Smooth muscle cell (in vitro differentiated cells): ENCODE measurements at regions not wholly inside any gene's neighbourhood (a gene's known extent, or its start where the extent isn't known, plus 50 kb on each side); places are given as distances from the start of the nearest gene placed in this dataset.

Source experiments
- DNase-seq: peaks from one replicate; lab custom pipeline; 2025; ENCODE audit not compliant: unreplicated experiment; lab: John Stamatoyannopoulos, UW
- H2AFZ ChIP-seq: fragments of 200-600 bp; sonication (generic); 2 replicates; pipeline ENCODE4 v1.6.0; 2016; ENCODE audit warnings: antibody characterized with exemption, low read depth, mild to moderate bottlenecking
- H3F3A ChIP-seq: fragments of 200-600 bp; sonication (generic); 2 replicates; pipeline ENCODE4 v1.6.0; 2017; ENCODE audit warnings: antibody characterized with exemption, low read depth
- H3K27ac ChIP-seq: fragments of 200-600 bp; sonication (generic); 2 replicates; pipeline ENCODE4 v1.5.1; 2016; ENCODE audit warnings: low read depth, mild to moderate bottlenecking
- H3K27me3 ChIP-seq: fragments of 200-600 bp; sonication (generic); 2 replicates; pipeline ENCODE4 v1.6.1; 2016; ENCODE audit warnings: low read depth, mild to moderate bottlenecking
- H3K36me3 ChIP-seq: fragments of 200-600 bp; sonication (generic); 2 replicates; pipeline ENCODE4 v1.5.1; 2016; ENCODE audit warnings: low read depth
- H3K4me1 ChIP-seq: fragments of 200-600 bp; sonication (generic); 2 replicates; pipeline ENCODE4 v1.5.1; 2016; ENCODE audit warnings: low read depth
- H3K4me2 ChIP-seq: fragments of 200-600 bp; sonication (generic); 2 replicates; pipeline ENCODE4 v1.6.0; 2016; ENCODE audit warnings: mild to moderate bottlenecking
- H3K4me3 ChIP-seq: fragments of 200-600 bp; sonication (generic); 2 replicates; pipeline ENCODE4 v1.5.1; 2016; ENCODE audit warnings: mild to moderate bottlenecking
- H3K79me2 ChIP-seq: fragments of 200-600 bp; sonication (generic); 2 replicates; pipeline ENCODE4 v1.6.0; 2016; ENCODE audit warnings: low read depth, mild to moderate bottlenecking
- H3K9ac ChIP-seq: fragments of 200-600 bp; sonication (generic); 2 replicates; pipeline ENCODE4 v1.6.0; 2016; ENCODE audit warnings: low read depth
- H3K9me3 ChIP-seq: fragments of 200-600 bp; sonication (generic); replicated peaks from 2 replicates; pipeline ENCODE4 v1.5.1; 2016; ENCODE audit warnings: low read depth
- H4K20me1 ChIP-seq: fragments of 200-600 bp; sonication (generic); 2 replicates; pipeline ENCODE4 v1.6.0; 2016; ENCODE audit warnings: low read depth
- WGBS: methylation state at CpG from one replicate; pipeline ENCODE4 v1.1.7; 2016; ENCODE audit warnings: low lambda C conversion rate; 5-methylcytosine and 5-hydroxymethylcytosine counted together
- TF ChIP-seq, protein P1 (sequence below): fragments of 200-600 bp; sonication (generic); IDR thresholded peaks from 2 replicates; pipeline ENCODE4 v1.5.1; 2017; ENCODE audit warnings: borderline replicate concordance, mild to moderate bottlenecking, antibody characterized with exemption; ENCODE audit not compliant: insufficient read depth, poor library complexity, severe bottlenecking

DNA sequence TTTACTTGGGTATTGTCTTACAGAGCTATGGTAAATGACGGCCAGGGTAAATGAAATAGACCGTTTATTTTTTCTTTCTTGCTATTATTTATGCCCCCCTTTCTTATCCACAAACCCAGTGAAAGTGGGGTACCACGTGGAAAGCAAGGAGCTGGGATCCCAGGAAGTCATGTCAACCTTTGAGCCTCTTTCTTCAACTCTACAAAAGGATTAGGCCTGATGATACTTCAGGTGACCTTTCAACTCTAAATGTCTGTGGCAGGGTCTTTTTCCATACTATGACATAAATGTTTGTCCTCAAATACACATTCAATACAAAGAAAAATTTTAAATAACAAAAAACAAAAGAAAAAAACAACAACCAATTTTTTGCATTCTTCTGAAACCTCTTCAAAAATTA lies 291.4 kb downstream of the ADGB start:
- Histone ChIP-seq H2AFZ (no peak overlapping the region), H4K20me1 (no peaks in the 10 kb centered on the region), H3K4me2 (no peak overlapping the region), H3K36me3 (no peaks in the 10 kb centered on the region), H3K27ac (no peak overlapping the region), H3K4me3 (no peak overlapping the region), H3K4me1 (peaks cover 3% of the 10 kb centered on the region), H3K79me2 (no peaks in the 10 kb centered on the region), H3K27me3 (no peaks in the 10 kb centered on the region), H3K9me3 (no peaks in the 10 kb centered on the region), H3F3A (no peaks in the 10 kb centered on the region), H3K9ac (no peak overlapping the region)
- WGBS: 97% methylated on average over 3 of the region's 3 CpGs
- DNase-seq: no peak
- TF ChIP-seq, protein P1, sequence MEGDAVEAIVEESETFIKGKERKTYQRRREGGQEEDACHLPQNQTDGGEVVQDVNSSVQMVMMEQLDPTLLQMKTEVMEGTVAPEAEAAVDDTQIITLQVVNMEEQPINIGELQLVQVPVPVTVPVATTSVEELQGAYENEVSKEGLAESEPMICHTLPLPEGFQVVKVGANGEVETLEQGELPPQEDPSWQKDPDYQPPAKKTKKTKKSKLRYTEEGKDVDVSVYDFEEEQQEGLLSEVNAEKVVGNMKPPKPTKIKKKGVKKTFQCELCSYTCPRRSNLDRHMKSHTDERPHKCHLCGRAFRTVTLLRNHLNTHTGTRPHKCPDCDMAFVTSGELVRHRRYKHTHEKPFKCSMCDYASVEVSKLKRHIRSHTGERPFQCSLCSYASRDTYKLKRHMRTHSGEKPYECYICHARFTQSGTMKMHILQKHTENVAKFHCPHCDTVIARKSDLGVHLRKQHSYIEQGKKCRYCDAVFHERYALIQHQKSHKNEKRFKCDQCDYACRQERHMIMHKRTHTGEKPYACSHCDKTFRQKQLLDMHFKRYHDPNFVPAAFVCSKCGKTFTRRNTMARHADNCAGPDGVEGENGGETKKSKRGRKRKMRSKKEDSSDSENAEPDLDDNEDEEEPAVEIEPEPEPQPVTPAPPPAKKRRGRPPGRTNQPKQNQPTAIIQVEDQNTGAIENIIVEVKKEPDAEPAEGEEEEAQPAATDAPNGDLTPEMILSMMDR: no peak

DNA sequence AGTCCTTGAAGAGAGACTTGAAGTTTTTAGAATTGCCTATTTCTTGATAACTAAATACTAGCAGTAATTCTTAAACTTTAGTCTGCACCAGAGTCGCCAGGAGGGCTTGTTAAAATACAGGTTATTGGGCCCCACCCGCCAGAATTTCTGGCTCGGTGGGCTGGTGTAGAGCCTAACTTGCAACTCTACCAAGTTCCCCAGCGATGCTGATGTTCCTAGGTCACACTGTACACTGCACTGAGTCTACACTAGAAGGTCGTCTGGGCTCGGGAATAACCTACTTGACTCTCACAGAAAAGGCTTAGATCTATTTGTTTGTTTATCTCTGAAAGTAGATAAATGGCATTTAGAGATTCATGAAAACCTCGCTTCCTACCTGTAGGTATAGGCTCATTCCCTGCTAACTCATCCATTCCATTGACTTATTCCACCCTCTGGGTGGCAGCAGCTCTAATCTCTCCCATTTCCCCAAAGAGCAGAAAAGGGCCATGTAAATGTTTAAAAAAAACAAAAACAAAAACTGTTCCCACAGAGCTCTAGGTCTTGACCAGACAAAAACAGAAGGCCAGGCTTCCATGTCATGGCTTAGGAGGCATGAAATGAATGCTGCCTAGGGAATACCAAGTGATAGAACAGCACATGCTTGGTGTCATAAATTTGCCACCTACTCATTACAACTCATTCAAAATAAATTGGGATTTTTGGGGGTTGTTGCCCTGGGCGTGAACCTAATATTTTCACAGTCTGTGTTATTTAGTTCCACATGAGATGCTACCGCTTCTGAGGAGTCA lies 292.1 kb downstream of the ADGB start:
- WGBS: 87% methylated on average over 9 of the region's 9 CpGs
- H4K20me1 ChIP-seq: no peaks in the 10 kb centered on the region
- H3K9me3 ChIP-seq: no peaks in the 10 kb centered on the region
- H3K27ac ChIP-seq: no peak overlapping the region
- TF ChIP-seq, protein P1: peak; percentile 7
- H3K4me2 ChIP-seq: no peak overlapping the region
- H2AFZ ChIP-seq: no peak overlapping the region
- no peaks in the 10 kb centered on the region for H3K36me3 ChIP-seq
- no peak for DNase-seq
- no peaks in the 10 kb centered on the region for H3F3A ChIP-seq
- peaks cover 3% of the 10 kb centered on the region for H3K4me1 ChIP-seq
- no peaks in the 10 kb centered on the region for H3K79me2 ChIP-seq
- H3K9ac ChIP-seq: no peak overlapping the region
- no peaks in the 10 kb centered on the region for H3K27me3 ChIP-seq
- H3K4me3 ChIP-seq: no peak overlapping the region

DNA sequence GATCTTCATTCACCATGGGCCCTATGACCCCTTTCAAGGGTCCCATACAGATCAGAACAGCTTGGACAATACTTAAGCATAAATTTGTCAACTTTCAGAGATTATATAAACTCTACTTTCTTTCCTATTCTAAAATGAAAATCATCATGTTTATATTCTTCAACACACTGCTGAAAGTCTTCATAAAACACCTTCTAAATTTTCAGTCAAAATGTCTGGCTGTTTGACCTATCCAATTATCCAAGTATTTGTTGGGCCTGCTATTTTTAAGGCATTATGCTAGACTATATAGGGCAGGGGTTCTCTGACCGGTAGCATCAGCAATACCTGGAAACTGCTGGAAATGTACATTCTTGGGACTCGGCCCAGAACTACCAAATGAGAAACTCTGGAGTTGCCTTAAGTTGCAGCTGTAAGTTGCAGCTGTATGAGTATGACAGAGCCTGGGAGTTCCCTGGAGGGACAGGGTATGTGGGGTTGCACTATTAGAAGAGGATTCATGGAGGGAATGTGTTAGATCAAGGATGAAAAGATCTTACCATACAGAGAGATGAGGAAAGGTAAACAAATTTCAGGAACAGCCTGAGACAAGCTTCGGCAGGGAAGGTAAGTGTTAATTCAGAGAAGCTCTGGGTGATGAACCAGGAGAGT lies 293.0 kb downstream of the ADGB start:
- H3K4me1 ChIP-seq: peaks cover 3% of the 10 kb centered on the region
- no peaks in the 10 kb centered on the region for H4K20me1 ChIP-seq
- no peaks in the 10 kb centered on the region for H3K27me3 ChIP-seq
- H3K79me2 ChIP-seq: no peaks in the 10 kb centered on the region
- H2AFZ ChIP-seq: peak overlapping the region; percentile 21
- WGBS: 99% methylated on average over 3 of the region's 3 CpGs
- TF ChIP-seq, protein P1: no peak
- H3F3A ChIP-seq: no peaks in the 10 kb centered on the region
- H3K4me3 ChIP-seq: no peak overlapping the region
- H3K9ac ChIP-seq: no peak overlapping the region
- H3K27ac ChIP-seq: peak overlapping the region; percentile 81
- H3K36me3 ChIP-seq: no peaks in the 10 kb centered on the region
- no peak overlapping the region for H3K4me2 ChIP-seq
- no peaks in the 10 kb centered on the region for H3K9me3 ChIP-seq
- DNase-seq: no peak
